Erythroblast (primary cell): ENCODE measurements at regions not wholly inside any gene's neighbourhood (a gene's known extent, or its start where the extent isn't known, plus 50 kb on each side); places are given as distances from the start of the nearest gene placed in this dataset.

Experiments used
- GATA1 ChIP-seq: IDR thresholded peaks from 2 replicates; pipeline ENCODE4 v1.6.1; 2011; ENCODE audit warnings: low read depth, mild to moderate bottlenecking, control low read depth, low read length, moderate library complexity
- POLR2A ChIP-seq: IDR thresholded peaks from 2 replicates; pipeline ENCODE4 v1.6.1; 2011; ENCODE audit warnings: mild to moderate bottlenecking, low read length

GRCh38 chr7:17142831-17143541 is 155.5 kb upstream of the AHR start:
- TF ChIP-seq POLR2A (no peak), GATA1 (no peak)
